HepG2 (cell line): ENCODE measurements at regions not wholly inside any gene's neighbourhood (a gene's known extent, or its start where the extent isn't known, plus 50 kb on each side); places are given as distances from the start of the nearest gene placed in this dataset.
"Not testable (repeated sequence)": the region's sequence is repeated elsewhere in the genome, so short reads cannot be mapped to it uniquely, and the experiment has no call there.

ENCODE experiments used
- ATAC-seq: fragments of 200-7000 bp; cut with Tn5 transposase; 3 replicates; pipeline ENCODE4 v1.9.1; 2020; ENCODE audit warnings: mild to moderate bottlenecking, moderate library complexity
- BruUV-seq: library from RNA; stranded (reverse); fragments of 400-500 nt; replicated peaks from 2 replicates; lab custom pipeline; 2021; lab: Mats Ljungman, UMichigan
- CTCF ChIA-PET: fragments of 300-600 bp; formaldehyde crosslinking; extraction: SDS; loops from one replicate; lab custom pipeline; 2021; ENCODE audit warnings: low total read pairs, inconsistent platforms, low intra/inter-chr PET ratio; lab: Yijun Ruan, JAX
- POLR2A ChIA-PET: fragments of 350-600 bp; sonication (Branson Sonifier 250); formaldehyde crosslinking; loops from one replicate; lab custom pipeline; 2020; ENCODE audit warnings: antibody characterized with exemption, inconsistent platforms; lab: Yijun Ruan, JAX
- DNase-seq: peaks from one replicate; pipeline ENCODE4 v3.0.0-alpha.2; 2015; ENCODE audit warnings: low spot score
- FAIRE-seq: peaks from 3 replicates; lab custom pipeline; 2011; peaks lifted over from hg19 to GRCh38; lab: Jason Lieb, UNC
- H2AFZ ChIP-seq: one replicate; pipeline ENCODE4 v1.6.1; 2011; ENCODE audit warnings: low read length, inconsistent platforms
- H3K27ac ChIP-seq: fragments of 300-600 bp; 3 replicates; pipeline ENCODE4 v1.8.0; 2011; ENCODE audit warnings: mixed run types, mild to moderate bottlenecking, mixed read lengths, low read length, inconsistent platforms; ENCODE audit not compliant: insufficient read depth; ENCODE audit errors: extremely low read length
- H3K27me3 ChIP-seq, 2 experiments: fragments of 200-600 bp in 1 of 2; 2 replicates in 1 of 2; 3 replicates in 1 of 2; pipeline versions ENCODE4 v1.6.0 to v1.8.0; 2011; ENCODE audit warnings: low read length in 2 of 2, mild to moderate bottlenecking in 2 of 2, moderate library complexity in 2 of 2, inconsistent platforms in 1 of 2; ENCODE audit not compliant: insufficient read depth in 2 of 2, control insufficient read depth in 1 of 2
- H3K36me3 ChIP-seq, 2 experiments: fragments of 200-600 bp in 1 of 2; replicated peaks in 1 of 2; 2 replicates in 1 of 2; 3 replicates in 1 of 2; pipeline versions ENCODE4 v1.5.1 to v1.8.0; 2011; ENCODE audit warnings: low read length in 2 of 2, inconsistent platforms in 1 of 2; ENCODE audit not compliant: insufficient read depth in 2 of 2, control insufficient read depth in 1 of 2
- H3K4me1 ChIP-seq: 2 replicates; pipeline ENCODE4 v1.5.1; 2012; ENCODE audit warnings: low read length, inconsistent platforms; ENCODE audit not compliant: insufficient read depth
- H3K4me2 ChIP-seq: 2 replicates; pipeline ENCODE4 v1.6.0; 2011; ENCODE audit warnings: low read depth, low read length, inconsistent platforms
- H3K4me3 ChIP-seq, 3 experiments: fragments of 200-600 bp in 1 of 3; sonication (generic), shearing (Covaris generic) in 1 of 3; replicated peaks in 1 of 3; 2 replicates each; pipeline ENCODE4 v1.5.1; 2011 to 2016; ENCODE audit warnings: low read length in 3 of 3, inconsistent platforms in 2 of 3, low read depth in 2 of 3, mild to moderate bottlenecking in 2 of 3, control low read depth in 1 of 3, mixed read lengths in 1 of 3; ENCODE audit not compliant: insufficient read depth in 1 of 3
- H3K79me2 ChIP-seq: one replicate; pipeline ENCODE4 v1.6.1; 2011; ENCODE audit warnings: low read length, inconsistent platforms; ENCODE audit not compliant: insufficient read depth
- H3K9ac ChIP-seq: 2 replicates; pipeline ENCODE4 v1.6.0; 2011; ENCODE audit warnings: mild to moderate bottlenecking, low read depth, low read length, inconsistent platforms; ENCODE audit not compliant: insufficient read depth
- H3K9me3 ChIP-seq: 2 replicates; pipeline ENCODE4 v1.5.1; 2012; ENCODE audit warnings: mild to moderate bottlenecking, low read length
- H4K20me1 ChIP-seq: 2 replicates; pipeline ENCODE4 v1.6.0; 2011; ENCODE audit warnings: inconsistent platforms, mild to moderate bottlenecking, low read length, moderate library complexity; ENCODE audit not compliant: insufficient read depth
- CREB1 ChIP-seq, 2 experiments: fragments of 450-650 bp in 1 of 2; IDR thresholded peaks; 2 replicates each; pipeline ENCODE4 v1.6.1; 2016 to 2017; ENCODE audit warnings: control low read depth in 1 of 2, mild to moderate bottlenecking in 1 of 2, missing compliant biosample characterization in 1 of 2, missing genetic modification characterization in 1 of 2
- WGBS: methylation state at CpG from one replicate; pipeline ENCODE4 v1.1.6; 2017; ENCODE audit warnings: low lambda C conversion rate; 5-methylcytosine and 5-hydroxymethylcytosine counted together
- in situ Hi-C: cut with HindIII; loops from 2 replicates; pipeline ENCODE4 v1.10.0; 2017; ENCODE audit warnings: low pct_unique_long_range_greater_than_20kb; ENCODE audit not compliant: extremely low pct_ligation_motif_present
- intact Hi-C: fragments of 100-400 bp; cut with micrococcal nuclease; formaldehyde crosslinking; loops from one replicate; pipeline ENCODE4 v1.10.0; 2022; ENCODE audit not compliant: unreplicated experiment

GRCh38 chr21:9746831-9747606, 774.4 kb upstream of the TPTE start:
- in situ Hi-C loops, CTCF ChIA-PET, H2AFZ ChIP-seq: not testable (repeated sequence)

GRCh38 chr21:9747870-9748269, 773.5 kb upstream of the TPTE start:
- BruUV-seq, in situ Hi-C loops: not testable (repeated sequence)

More at GRCh38 chr21:9746831-9747606, 774.4 kb upstream of the TPTE start:
- WGBS = 3% methylated on average over 8 of the region's 8 CpGs
- H3K4me3 ChIP-seq; DNase-seq; H3K4me2 ChIP-seq; H3K27me3 ChIP-seq; H3K36me3 ChIP-seq; H3K9ac ChIP-seq; H3K79me2 ChIP-seq; POLR2A ChIA-PET; ATAC-seq; H4K20me1 ChIP-seq; H3K4me1 ChIP-seq; H3K27ac ChIP-seq; FAIRE-seq; BruUV-seq; intact Hi-C loops; TF ChIP-seq CREB1 (CRISPR knock-in tag; IDR thresholded peaks at IDR 0.05): not testable (repeated sequence)
- TF ChIP-seq CREB1 (IDR thresholded peaks at IDR 0.05) = peak; percentile 43; the same call in 1 of the 2 replicates
- H3K9me3 ChIP-seq = peaks cover 95% of the 10 kb centered on the region

GRCh38 chr21:9748451-9748850, 772.9 kb upstream of the TPTE start:
- CTCF ChIA-PET, H3K9ac ChIP-seq, in situ Hi-C loops: not testable (repeated sequence)

More at GRCh38 chr21:9747870-9748269, 773.5 kb upstream of the TPTE start:
- ATAC-seq, H3K36me3 ChIP-seq, H3K27me3 ChIP-seq, FAIRE-seq, DNase-seq, H3K27ac ChIP-seq, H4K20me1 ChIP-seq, H3K9ac ChIP-seq, intact Hi-C loops, H3K4me1 ChIP-seq, H3K79me2 ChIP-seq, POLR2A ChIA-PET, H2AFZ ChIP-seq, CTCF ChIA-PET, H3K4me2 ChIP-seq, H3K4me3 ChIP-seq: not testable (repeated sequence)
- 4% methylated on average over 5 of the region's 5 CpGs for WGBS
- H3K9me3 ChIP-seq = peaks cover 97% of the 10 kb centered on the region

DNA sequence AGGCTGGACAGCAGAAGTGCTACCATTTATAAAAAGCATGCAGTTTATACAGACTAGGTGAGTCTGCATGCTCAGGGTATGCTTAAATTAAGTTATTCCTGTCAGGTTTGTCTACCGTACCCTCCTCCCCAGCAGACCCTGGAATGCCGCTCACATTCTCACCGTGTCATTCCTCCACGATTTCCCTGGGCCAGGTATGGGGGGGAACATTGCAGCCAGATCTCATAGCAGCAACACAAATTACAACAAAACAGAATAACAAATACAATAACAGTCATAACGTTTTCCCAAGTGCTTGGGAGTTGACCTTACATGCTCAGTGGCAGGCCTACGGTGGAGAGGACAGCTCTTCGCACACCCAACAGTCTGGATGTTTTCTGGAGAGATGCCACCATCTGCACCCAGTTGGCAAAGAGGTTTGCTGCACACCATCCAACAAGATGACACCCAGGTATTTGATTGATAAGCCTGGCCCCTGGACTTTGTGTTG, 771.6 kb upstream of the TPTE start:
- FAIRE-seq, BruUV-seq, H3K4me3 ChIP-seq, H3K4me1 ChIP-seq, POLR2A ChIA-PET, H3K4me2 ChIP-seq, H3K27me3 ChIP-seq, H3K9ac ChIP-seq, H3K36me3 ChIP-seq, DNase-seq, H2AFZ ChIP-seq, intact Hi-C loops, H3K27ac ChIP-seq, ATAC-seq, CTCF ChIA-PET, H4K20me1 ChIP-seq, H3K79me2 ChIP-seq, in situ Hi-C loops: not testable (repeated sequence)
- WGBS = 39% methylated on average over 7 of the region's 7 CpGs
- peaks cover 98% of the 10 kb centered on the region for H3K9me3 ChIP-seq

More at GRCh38 chr21:9748451-9748850, 772.9 kb upstream of the TPTE start:
- H3K4me3 ChIP-seq, ATAC-seq, intact Hi-C loops, DNase-seq, POLR2A ChIA-PET, H3K27ac ChIP-seq, H3K79me2 ChIP-seq, H3K27me3 ChIP-seq, FAIRE-seq, H3K4me2 ChIP-seq, H3K4me1 ChIP-seq, H4K20me1 ChIP-seq, BruUV-seq, H3K36me3 ChIP-seq, H2AFZ ChIP-seq: not testable (repeated sequence)
- WGBS = 3% methylated on average over 4 of the region's 4 CpGs
- peaks cover 98% of the 10 kb centered on the region for H3K9me3 ChIP-seq
